Brain microvascular endothelial cell (primary cell): ENCODE measurements at regions not wholly inside any gene's neighbourhood (a gene's known extent, or its start where the extent isn't known, plus 50 kb on each side); places are given as distances from the start of the nearest gene placed in this dataset.

Source experiments
- DNase-seq: peaks from one replicate; pipeline ENCODE4 v3.0.0-alpha.2; 2020
- H3K27ac ChIP-seq: fragments of 250-450 bp; sonication (Bioruptor Pico); 2 replicates; pipeline ENCODE4 v1.5.1; 2020; ENCODE audit warnings: mild to moderate bottlenecking, moderate library complexity
- H3K27me3 ChIP-seq: fragments of 250-450 bp; sonication (Bioruptor Pico); replicated peaks from 2 replicates; pipeline ENCODE4 v1.5.1; 2020; ENCODE audit warnings: mild to moderate bottlenecking
- H3K36me3 ChIP-seq: fragments of 250-450 bp; sonication (Bioruptor Pico); replicated peaks from 2 replicates; pipeline ENCODE4 v1.5.1; 2020; ENCODE audit warnings: mild to moderate bottlenecking
- H3K4me3 ChIP-seq: 2 replicates; pipeline ENCODE4 v1.5.1; 2011; ENCODE audit warnings: low read depth, mild to moderate bottlenecking, control low read depth, low read length, moderate library complexity
- in situ Hi-C: cut with HindIII; loops from 2 replicates; pipeline ENCODE4 v1.10.0; 2017; ENCODE audit warnings: low sequenced_read_pairs, low pct_ligation_motif_present
- TF ChIP-seq, protein P1 (sequence below): IDR thresholded peaks from 2 replicates; pipeline ENCODE4 v1.5.1; 2011; ENCODE audit warnings: low read depth, mild to moderate bottlenecking, moderate library complexity, low read length, control low read depth, inconsistent platforms; ENCODE audit errors: missing control alignments

DNA sequence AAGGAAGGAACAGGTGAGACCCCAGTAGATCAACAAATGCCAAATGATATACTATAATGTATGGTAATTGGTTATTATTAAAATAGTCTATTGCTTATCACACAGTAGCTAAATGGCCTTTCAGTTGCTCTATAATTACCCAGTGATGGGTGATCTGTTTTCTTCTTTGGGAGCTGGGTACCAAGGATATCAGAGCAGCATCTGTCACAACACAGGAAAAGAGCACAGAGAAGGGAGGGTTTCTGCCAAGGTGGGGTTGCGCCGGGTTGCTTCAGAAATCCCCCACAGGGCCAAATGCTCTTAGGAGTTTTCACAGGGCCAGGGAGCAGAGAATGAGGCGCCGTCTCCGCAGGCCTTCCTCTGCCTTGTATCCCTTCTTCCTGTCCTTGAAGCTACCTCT is 469.4 kb downstream of the INSC start:
- Histone ChIP-seq H3K27me3 (no peaks in the 10 kb centered on the region), H3K27ac (no peak overlapping the region), H3K4me3 (no peak overlapping the region), H3K36me3 (no peaks in the 10 kb centered on the region)
- TF ChIP-seq, protein P1, sequence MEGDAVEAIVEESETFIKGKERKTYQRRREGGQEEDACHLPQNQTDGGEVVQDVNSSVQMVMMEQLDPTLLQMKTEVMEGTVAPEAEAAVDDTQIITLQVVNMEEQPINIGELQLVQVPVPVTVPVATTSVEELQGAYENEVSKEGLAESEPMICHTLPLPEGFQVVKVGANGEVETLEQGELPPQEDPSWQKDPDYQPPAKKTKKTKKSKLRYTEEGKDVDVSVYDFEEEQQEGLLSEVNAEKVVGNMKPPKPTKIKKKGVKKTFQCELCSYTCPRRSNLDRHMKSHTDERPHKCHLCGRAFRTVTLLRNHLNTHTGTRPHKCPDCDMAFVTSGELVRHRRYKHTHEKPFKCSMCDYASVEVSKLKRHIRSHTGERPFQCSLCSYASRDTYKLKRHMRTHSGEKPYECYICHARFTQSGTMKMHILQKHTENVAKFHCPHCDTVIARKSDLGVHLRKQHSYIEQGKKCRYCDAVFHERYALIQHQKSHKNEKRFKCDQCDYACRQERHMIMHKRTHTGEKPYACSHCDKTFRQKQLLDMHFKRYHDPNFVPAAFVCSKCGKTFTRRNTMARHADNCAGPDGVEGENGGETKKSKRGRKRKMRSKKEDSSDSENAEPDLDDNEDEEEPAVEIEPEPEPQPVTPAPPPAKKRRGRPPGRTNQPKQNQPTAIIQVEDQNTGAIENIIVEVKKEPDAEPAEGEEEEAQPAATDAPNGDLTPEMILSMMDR = no peak
- in situ Hi-C loops = no loop called here
- DNase-seq = no peak

DNA sequence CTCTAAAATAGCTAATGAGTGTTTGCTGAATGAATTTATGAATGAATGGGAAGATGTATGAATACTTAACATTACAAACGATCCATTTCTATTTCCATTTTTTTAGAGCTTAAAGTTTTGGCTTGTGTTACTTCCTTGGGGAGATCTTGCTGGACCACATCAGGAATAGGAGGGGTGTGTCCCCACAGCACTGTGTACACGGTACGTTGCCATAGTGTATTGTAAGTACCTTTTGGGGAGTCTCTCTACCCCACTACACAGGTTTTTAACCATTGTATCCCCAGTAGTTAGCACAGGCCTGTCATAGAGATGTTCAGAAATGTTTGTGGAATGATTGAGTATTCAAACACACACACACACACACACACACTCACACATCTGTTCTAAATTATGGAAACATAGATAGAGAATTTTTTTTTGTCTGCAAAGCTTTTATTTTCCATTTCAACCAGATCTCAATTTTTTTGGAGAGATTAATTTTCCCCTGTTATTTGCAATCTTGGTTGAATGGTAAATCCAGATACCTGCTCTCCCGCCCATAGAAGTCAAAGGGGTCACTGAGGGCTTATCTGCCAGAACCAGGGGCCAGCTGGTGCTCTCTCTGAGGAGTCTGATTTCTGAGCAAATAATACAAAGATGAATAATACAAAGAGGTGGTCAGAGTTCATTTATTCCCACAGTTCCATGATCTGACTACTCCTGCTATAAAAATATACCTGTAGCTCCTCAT is 471.0 kb downstream of the INSC start:
- no peak overlapping the region for H3K27ac ChIP-seq
- H3K36me3 ChIP-seq = no peaks in the 10 kb centered on the region
- TF ChIP-seq, protein P1 = no peak
- DNase-seq = no peak
- in situ Hi-C loops = no loop called here
- H3K4me3 ChIP-seq = no peak overlapping the region
- H3K27me3 ChIP-seq = no peaks in the 10 kb centered on the region

DNA sequence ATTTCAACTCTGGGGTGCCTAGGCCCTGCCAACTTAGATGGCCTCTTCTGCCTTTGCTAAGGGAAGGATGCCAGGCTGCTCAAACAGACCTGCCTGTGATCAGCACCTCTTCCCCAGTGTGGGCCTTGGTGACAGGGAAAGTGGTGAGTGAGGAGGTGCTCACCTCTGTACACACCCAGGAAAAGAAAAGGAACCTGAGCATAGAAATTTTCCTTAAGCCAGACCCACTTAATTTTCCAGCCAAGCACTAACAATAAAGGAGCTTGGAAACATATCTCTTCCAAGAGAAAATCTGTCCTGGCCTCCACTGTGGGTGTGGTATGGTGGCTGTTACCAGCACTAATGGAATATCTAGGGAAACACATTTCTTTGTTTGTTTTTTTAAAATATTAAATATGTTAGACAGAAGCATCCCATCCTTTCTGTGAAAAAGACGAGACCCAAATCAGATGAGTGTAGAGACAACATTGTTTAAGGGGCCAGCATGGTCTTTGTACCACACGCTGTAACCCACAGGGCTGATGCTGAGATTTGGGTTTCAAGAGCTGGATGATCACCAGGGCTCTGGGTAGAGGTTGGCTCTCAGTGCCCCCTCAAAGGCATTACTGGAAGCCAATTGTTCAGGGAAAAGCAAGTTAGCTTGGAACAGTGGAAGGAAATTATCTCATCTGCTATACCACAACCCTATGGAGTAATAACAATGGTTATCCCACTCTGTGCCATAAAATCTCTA is 472.2 kb downstream of the INSC start:
- in situ Hi-C loops = no loop called here
- no peak overlapping the region for H3K4me3 ChIP-seq
- H3K36me3 ChIP-seq = no peaks in the 10 kb centered on the region
- no peak for DNase-seq
- H3K27ac ChIP-seq = no peak overlapping the region
- no peaks in the 10 kb centered on the region for H3K27me3 ChIP-seq
- TF ChIP-seq, protein P1 = no peak

DNA sequence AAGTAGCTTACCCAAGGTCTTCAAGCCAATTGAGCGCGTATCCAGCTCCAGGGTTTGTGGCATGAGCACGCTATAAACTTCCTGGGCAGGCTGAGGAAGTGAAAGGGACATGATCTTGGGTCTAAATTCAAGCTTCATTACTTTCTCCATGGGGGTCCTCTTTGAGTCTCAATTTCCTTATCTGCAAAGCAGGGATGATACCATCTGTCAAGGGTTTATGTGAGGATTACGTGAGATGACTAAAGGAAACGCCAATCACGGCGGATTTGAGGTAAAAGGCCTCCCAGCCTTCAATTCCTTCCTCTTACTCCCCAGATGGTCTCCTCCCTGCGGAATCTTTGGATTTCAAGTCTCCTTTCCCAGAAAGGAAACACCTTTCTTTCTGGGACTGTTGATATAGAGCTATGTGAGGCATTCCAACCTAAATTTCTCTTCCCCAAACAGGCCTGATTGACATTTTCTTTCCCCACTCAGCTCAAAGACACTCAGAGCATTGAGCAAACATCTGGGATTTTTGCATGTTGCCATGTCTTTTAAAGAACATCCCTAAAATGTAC is 474.4 kb downstream of the INSC start:
- in situ Hi-C loops = no loop called here

DNA sequence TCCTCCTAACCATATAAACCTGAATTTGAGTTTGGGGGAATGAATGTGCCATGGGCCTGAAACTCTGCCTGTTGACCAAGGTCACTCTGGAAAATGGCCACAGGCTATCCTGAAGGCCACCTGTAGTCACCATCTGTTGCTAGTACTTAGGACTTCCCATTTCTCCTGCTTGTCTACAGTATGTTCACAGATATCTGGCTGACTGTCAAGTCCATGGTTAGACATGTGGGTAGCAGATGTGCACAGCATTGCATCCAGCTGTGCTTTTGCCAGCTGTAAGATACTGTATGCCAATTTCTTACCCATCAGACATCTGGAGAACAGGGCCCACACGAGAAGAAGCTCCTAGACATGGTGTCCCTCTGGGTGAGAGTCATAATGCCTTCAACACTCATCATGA is 475.4 kb downstream of the INSC start:
- no peak overlapping the region for H3K4me3 ChIP-seq
- no peaks in the 10 kb centered on the region for H3K27me3 ChIP-seq
- in situ Hi-C loops = no loop called here
- TF ChIP-seq, protein P1 = no peak
- H3K36me3 ChIP-seq = no peaks in the 10 kb centered on the region
- no peak for DNase-seq
- H3K27ac ChIP-seq = no peak overlapping the region

More for the DNA sequence above, 474.4 kb downstream of the INSC start:
- no peak for DNase-seq
- Histone ChIP-seq H3K27me3 (no peaks in the 10 kb centered on the region), H3K27ac (no peak overlapping the region), H3K36me3 (no peaks in the 10 kb centered on the region), H3K4me3 (no peak overlapping the region)
- TF ChIP-seq, protein P1 = no peak
